ENCODE measurements at regions not wholly inside any gene's neighbourhood (a gene's known extent, or its start where the extent isn't known, plus 50 kb on each side); places are given as distances from the start of the nearest gene placed in this dataset.

DNA sequence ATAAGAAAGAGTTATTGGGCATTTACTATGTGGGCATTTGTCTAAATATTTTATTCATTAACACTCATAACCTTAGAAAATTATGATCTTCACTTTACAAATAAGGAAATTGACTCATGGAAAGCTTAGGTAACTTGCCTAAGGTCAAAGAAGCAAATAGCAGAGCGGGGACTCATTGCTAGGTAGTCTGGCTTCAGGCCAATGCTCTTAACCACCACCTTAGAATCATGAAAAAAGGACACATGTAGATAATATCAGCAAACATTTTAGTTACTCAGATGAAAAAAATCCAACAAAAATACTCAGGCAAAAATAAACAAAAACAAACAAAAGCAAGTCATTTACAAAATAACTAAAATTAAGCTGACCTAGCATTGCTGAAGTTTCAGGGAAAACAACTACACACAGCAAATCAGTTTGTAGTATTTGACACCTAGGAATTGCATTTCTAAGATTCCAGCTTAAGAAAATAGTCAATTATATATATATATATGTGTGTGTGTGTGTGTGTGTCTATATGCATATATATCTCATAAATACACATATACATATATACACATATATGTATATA lies 166.0 kb downstream of the HMHB1 start:
- TF ChIP-seq CTCF (IDR thresholded peaks at IDR 0.05; ENCODE audit: insufficient read depth, low read depth, low read length) (no peak), EZH2 (IDR thresholded peaks at IDR 0.05; ENCODE audit: insufficient read depth, low read length) (no peak)
